ENCODE measurements at regions not wholly inside any gene's neighbourhood (a gene's known extent, or its start where the extent isn't known, plus 50 kb on each side); places are given as distances from the start of the nearest gene placed in this dataset.

- TF ChIP-seq, protein P1, sequence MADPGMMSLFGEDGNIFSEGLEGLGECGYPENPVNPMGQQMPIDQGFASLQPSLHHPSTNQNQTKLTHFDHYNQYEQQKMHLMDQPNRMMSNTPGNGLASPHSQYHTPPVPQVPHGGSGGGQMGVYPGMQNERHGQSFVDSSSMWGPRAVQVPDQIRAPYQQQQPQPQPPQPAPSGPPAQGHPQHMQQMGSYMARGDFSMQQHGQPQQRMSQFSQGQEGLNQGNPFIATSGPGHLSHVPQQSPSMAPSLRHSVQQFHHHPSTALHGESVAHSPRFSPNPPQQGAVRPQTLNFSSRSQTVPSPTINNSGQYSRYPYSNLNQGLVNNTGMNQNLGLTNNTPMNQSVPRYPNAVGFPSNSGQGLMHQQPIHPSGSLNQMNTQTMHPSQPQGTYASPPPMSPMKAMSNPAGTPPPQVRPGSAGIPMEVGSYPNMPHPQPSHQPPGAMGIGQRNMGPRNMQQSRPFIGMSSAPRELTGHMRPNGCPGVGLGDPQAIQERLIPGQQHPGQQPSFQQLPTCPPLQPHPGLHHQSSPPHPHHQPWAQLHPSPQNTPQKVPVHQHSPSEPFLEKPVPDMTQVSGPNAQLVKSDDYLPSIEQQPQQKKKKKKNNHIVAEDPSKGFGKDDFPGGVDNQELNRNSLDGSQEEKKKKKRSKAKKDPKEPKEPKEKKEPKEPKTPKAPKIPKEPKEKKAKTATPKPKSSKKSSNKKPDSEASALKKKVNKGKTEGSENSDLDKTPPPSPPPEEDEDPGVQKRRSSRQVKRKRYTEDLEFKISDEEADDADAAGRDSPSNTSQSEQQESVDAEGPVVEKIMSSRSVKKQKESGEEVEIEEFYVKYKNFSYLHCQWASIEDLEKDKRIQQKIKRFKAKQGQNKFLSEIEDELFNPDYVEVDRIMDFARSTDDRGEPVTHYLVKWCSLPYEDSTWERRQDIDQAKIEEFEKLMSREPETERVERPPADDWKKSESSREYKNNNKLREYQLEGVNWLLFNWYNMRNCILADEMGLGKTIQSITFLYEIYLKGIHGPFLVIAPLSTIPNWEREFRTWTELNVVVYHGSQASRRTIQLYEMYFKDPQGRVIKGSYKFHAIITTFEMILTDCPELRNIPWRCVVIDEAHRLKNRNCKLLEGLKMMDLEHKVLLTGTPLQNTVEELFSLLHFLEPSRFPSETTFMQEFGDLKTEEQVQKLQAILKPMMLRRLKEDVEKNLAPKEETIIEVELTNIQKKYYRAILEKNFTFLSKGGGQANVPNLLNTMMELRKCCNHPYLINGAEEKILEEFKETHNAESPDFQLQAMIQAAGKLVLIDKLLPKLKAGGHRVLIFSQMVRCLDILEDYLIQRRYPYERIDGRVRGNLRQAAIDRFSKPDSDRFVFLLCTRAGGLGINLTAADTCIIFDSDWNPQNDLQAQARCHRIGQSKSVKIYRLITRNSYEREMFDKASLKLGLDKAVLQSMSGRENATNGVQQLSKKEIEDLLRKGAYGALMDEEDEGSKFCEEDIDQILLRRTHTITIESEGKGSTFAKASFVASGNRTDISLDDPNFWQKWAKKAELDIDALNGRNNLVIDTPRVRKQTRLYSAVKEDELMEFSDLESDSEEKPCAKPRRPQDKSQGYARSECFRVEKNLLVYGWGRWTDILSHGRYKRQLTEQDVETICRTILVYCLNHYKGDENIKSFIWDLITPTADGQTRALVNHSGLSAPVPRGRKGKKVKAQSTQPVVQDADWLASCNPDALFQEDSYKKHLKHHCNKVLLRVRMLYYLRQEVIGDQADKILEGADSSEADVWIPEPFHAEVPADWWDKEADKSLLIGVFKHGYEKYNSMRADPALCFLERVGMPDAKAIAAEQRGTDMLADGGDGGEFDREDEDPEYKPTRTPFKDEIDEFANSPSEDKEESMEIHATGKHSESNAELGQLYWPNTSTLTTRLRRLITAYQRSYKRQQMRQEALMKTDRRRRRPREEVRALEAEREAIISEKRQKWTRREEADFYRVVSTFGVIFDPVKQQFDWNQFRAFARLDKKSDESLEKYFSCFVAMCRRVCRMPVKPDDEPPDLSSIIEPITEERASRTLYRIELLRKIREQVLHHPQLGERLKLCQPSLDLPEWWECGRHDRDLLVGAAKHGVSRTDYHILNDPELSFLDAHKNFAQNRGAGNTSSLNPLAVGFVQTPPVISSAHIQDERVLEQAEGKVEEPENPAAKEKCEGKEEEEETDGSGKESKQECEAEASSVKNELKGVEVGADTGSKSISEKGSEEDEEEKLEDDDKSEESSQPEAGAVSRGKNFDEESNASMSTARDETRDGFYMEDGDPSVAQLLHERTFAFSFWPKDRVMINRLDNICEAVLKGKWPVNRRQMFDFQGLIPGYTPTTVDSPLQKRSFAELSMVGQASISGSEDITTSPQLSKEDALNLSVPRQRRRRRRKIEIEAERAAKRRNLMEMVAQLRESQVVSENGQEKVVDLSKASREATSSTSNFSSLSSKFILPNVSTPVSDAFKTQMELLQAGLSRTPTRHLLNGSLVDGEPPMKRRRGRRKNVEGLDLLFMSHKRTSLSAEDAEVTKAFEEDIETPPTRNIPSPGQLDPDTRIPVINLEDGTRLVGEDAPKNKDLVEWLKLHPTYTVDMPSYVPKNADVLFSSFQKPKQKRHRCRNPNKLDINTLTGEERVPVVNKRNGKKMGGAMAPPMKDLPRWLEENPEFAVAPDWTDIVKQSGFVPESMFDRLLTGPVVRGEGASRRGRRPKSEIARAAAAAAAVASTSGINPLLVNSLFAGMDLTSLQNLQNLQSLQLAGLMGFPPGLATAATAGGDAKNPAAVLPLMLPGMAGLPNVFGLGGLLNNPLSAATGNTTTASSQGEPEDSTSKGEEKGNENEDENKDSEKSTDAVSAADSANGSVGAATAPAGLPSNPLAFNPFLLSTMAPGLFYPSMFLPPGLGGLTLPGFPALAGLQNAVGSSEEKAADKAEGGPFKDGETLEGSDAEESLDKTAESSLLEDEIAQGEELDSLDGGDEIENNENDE (IDR thresholded peaks at IDR 0.05; ENCODE audit: insufficient replicate concordance, low read length), result no peak
- TF ChIP-seq SIRT6 (IDR thresholded peaks at IDR 0.05; ENCODE audit: low read length) (no peak), YY1 (IDR thresholded peaks at IDR 0.05; ENCODE audit: low read depth, low read length) (no peak), MAX (IDR thresholded peaks at IDR 0.05) (no peak), RBBP5 (IDR thresholded peaks at IDR 0.05; ENCODE audit: borderline replicate concordance, low read depth, low read length) (no peak), SIN3A (conservative IDR thresholded peaks at IDR 0.05 in 1 of 2, IDR thresholded peaks at IDR 0.05 in 1 of 2; ENCODE audit: low read depth in 1 of 2, low read length in 2 of 2) (no peak), EGR1 (IDR thresholded peaks at IDR 0.05; ENCODE audit: borderline replicate concordance, low read depth, low read length) (no peak), NRF1 (IDR thresholded peaks at IDR 0.05; ENCODE audit: low read depth, low read length) (no peak), NANOG (IDR thresholded peaks at IDR 0.05; ENCODE audit: insufficient read depth, low read depth, low read length, poor library complexity, severe bottlenecking) (no peak), SP2 (IDR thresholded peaks at IDR 0.05; ENCODE audit: low read length) (no peak), TAF7 (optimal IDR thresholded peaks at IDR 0.05; ENCODE audit: borderline replicate concordance, low read depth, low read length) (no peak), RFX5 (IDR thresholded peaks at IDR 0.05; ENCODE audit: borderline replicate concordance, low read depth, low read length) (no peak)
Measured at GRCh38 chr1:81208441-81208840, 592.3 kb upstream of the ADGRL2 start (continued).

Measured in H1 (cell line).